HepG2 (cell line): ENCODE measurements at regions not wholly inside any gene's neighbourhood (a gene's known extent, or its start where the extent isn't known, plus 50 kb on each side); places are given as distances from the start of the nearest gene placed in this dataset.

Experiments used
- ATAC-seq: fragments of 200-7000 bp; cut with Tn5 transposase; 3 replicates; pipeline ENCODE4 v1.9.1; 2020; ENCODE audit warnings: mild to moderate bottlenecking, moderate library complexity
- BruUV-seq: library from RNA; stranded (reverse); fragments of 400-500 nt; replicated peaks from 2 replicates; lab custom pipeline; 2021; lab: Mats Ljungman, UMichigan
- CTCF ChIA-PET: fragments of 300-600 bp; formaldehyde crosslinking; extraction: SDS; loops from one replicate; lab custom pipeline; 2021; ENCODE audit warnings: low total read pairs, inconsistent platforms, low intra/inter-chr PET ratio; lab: Yijun Ruan, JAX
- POLR2A ChIA-PET: fragments of 350-600 bp; sonication (Branson Sonifier 250); formaldehyde crosslinking; loops from one replicate; lab custom pipeline; 2020; ENCODE audit warnings: antibody characterized with exemption, inconsistent platforms; lab: Yijun Ruan, JAX
- DNase-seq: peaks from one replicate; pipeline ENCODE4 v3.0.0-alpha.2; 2015; ENCODE audit warnings: low spot score
- FAIRE-seq: peaks from 3 replicates; lab custom pipeline; 2011; peaks lifted over from hg19 to GRCh38; lab: Jason Lieb, UNC
- H2AFZ ChIP-seq: one replicate; pipeline ENCODE4 v1.6.1; 2011; ENCODE audit warnings: low read length, inconsistent platforms
- H3K27ac ChIP-seq: fragments of 300-600 bp; 3 replicates; pipeline ENCODE4 v1.8.0; 2011; ENCODE audit warnings: mixed run types, mild to moderate bottlenecking, mixed read lengths, low read length, inconsistent platforms; ENCODE audit not compliant: insufficient read depth; ENCODE audit errors: extremely low read length
- H3K27me3 ChIP-seq, 2 experiments: fragments of 200-600 bp in 1 of 2; 2 replicates in 1 of 2; 3 replicates in 1 of 2; pipeline versions ENCODE4 v1.6.0 to v1.8.0; 2011; ENCODE audit warnings: low read length in 2 of 2, mild to moderate bottlenecking in 2 of 2, moderate library complexity in 2 of 2, inconsistent platforms in 1 of 2; ENCODE audit not compliant: insufficient read depth in 2 of 2, control insufficient read depth in 1 of 2
- H3K36me3 ChIP-seq, 2 experiments: fragments of 200-600 bp in 1 of 2; replicated peaks in 1 of 2; 2 replicates in 1 of 2; 3 replicates in 1 of 2; pipeline versions ENCODE4 v1.5.1 to v1.8.0; 2011; ENCODE audit warnings: low read length in 2 of 2, inconsistent platforms in 1 of 2; ENCODE audit not compliant: insufficient read depth in 2 of 2, control insufficient read depth in 1 of 2
- H3K4me1 ChIP-seq: 2 replicates; pipeline ENCODE4 v1.5.1; 2012; ENCODE audit warnings: low read length, inconsistent platforms; ENCODE audit not compliant: insufficient read depth
- H3K4me2 ChIP-seq: 2 replicates; pipeline ENCODE4 v1.6.0; 2011; ENCODE audit warnings: low read depth, low read length, inconsistent platforms
- H3K4me3 ChIP-seq, 3 experiments: fragments of 200-600 bp in 1 of 3; sonication (generic), shearing (Covaris generic) in 1 of 3; replicated peaks in 1 of 3; 2 replicates each; pipeline ENCODE4 v1.5.1; 2011 to 2016; ENCODE audit warnings: low read length in 3 of 3, inconsistent platforms in 2 of 3, low read depth in 2 of 3, mild to moderate bottlenecking in 2 of 3, control low read depth in 1 of 3, mixed read lengths in 1 of 3; ENCODE audit not compliant: insufficient read depth in 1 of 3
- H3K79me2 ChIP-seq: one replicate; pipeline ENCODE4 v1.6.1; 2011; ENCODE audit warnings: low read length, inconsistent platforms; ENCODE audit not compliant: insufficient read depth
- H3K9ac ChIP-seq: 2 replicates; pipeline ENCODE4 v1.6.0; 2011; ENCODE audit warnings: mild to moderate bottlenecking, low read depth, low read length, inconsistent platforms; ENCODE audit not compliant: insufficient read depth
- H3K9me3 ChIP-seq: 2 replicates; pipeline ENCODE4 v1.5.1; 2012; ENCODE audit warnings: mild to moderate bottlenecking, low read length
- H4K20me1 ChIP-seq: 2 replicates; pipeline ENCODE4 v1.6.0; 2011; ENCODE audit warnings: inconsistent platforms, mild to moderate bottlenecking, low read length, moderate library complexity; ENCODE audit not compliant: insufficient read depth
- MTF2 ChIP-seq: sonication (generic); formaldehyde crosslinking; IDR thresholded peaks from 2 replicates; pipeline ENCODE4 v1.5.0; 2020; ENCODE audit warnings: missing genetic modification reagents, borderline replicate concordance
- SATB2 ChIP-seq: sonication (generic); formaldehyde crosslinking; IDR thresholded peaks from 2 replicates; pipeline ENCODE4 v1.5.0; 2020; ENCODE audit warnings: missing genetic modification reagents
- SMAD9 ChIP-seq: sonication (generic); formaldehyde crosslinking; IDR thresholded peaks from 2 replicates; pipeline ENCODE4 v1.5.1; 2020; ENCODE audit warnings: mild to moderate bottlenecking, missing genetic modification reagents
- TMF1 ChIP-seq: sonication (generic); formaldehyde crosslinking; IDR thresholded peaks from 2 replicates; pipeline ENCODE4 v1.8.1; 2022; ENCODE audit warnings: low read depth, missing genetic modification reagents
- ZNF607 ChIP-seq: sonication (generic); formaldehyde crosslinking; IDR thresholded peaks from 2 replicates; pipeline ENCODE4 v1.5.1; 2020; ENCODE audit warnings: missing genetic modification reagents, mild to moderate bottlenecking, borderline replicate concordance
- WGBS: methylation state at CpG from one replicate; pipeline ENCODE4 v1.1.6; 2017; ENCODE audit warnings: low lambda C conversion rate; 5-methylcytosine and 5-hydroxymethylcytosine counted together
- in situ Hi-C: cut with HindIII; loops from 2 replicates; pipeline ENCODE4 v1.10.0; 2017; ENCODE audit warnings: low pct_unique_long_range_greater_than_20kb; ENCODE audit not compliant: extremely low pct_ligation_motif_present
- intact Hi-C: fragments of 100-400 bp; cut with micrococcal nuclease; formaldehyde crosslinking; loops from one replicate; pipeline ENCODE4 v1.10.0; 2022; ENCODE audit not compliant: unreplicated experiment
- TF ChIP-seq, protein P1 (sequence below): sonication (generic); formaldehyde crosslinking; IDR thresholded peaks from 2 replicates; pipeline ENCODE4 v1.4.0; 2020; ENCODE audit warnings: missing genetic modification reagents
- TF ChIP-seq, protein P2 (sequence below), 2 experiments: fragments of 450-650 bp in 1 of 2; sonication (generic) in 1 of 2; formaldehyde crosslinking in 1 of 2; IDR thresholded peaks; 2 replicates each; pipeline versions ENCODE4 v1.6.1 to v1.8.0; 2016 to 2022; ENCODE audit warnings: antibody characterized with exemption in 1 of 2, mild to moderate bottlenecking in 1 of 2, missing genetic modification reagents in 1 of 2
- TF ChIP-seq, protein P3 (sequence below): fragments of 450-650 bp; IDR thresholded peaks from 2 replicates; pipeline ENCODE4 v1.6.1; 2017

DNA sequence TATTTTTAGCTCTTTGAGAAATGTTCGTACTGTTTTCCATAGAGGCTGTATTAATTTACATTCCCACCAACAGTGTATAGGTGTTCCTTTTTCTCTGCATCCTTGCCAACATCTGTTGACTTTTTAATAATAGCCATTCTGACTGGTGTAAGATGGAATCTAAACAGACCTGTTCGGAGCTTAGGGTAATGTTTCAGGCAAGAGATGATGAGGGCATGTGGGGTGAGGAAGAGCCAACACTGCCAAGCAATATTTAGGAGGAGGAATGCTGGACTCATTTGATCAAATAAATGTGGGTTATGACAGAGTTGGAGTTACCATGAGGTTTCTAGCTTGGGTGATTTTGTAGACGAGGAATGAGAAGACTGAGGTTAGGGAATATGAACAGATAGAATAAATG, 382.9 kb downstream of the KLF12 start:
- intact Hi-C loops = loop anchor here (10.0 kb wide), 1 partner anchor 464 kb away; no protein-coding TSS in a partner anchor
- Histone ChIP-seq H3K79me2 (no peaks in the 10 kb centered on the region), H3K36me3 (no peaks in the 10 kb centered on the region), H2AFZ (no peak overlapping the region), H3K4me3 (no peak overlapping the region), H3K4me1 (no peaks in the 10 kb centered on the region), H3K4me2 (no peak overlapping the region), H3K27ac (no peak overlapping the region), H4K20me1 (no peaks in the 10 kb centered on the region), H3K27me3 (no peaks in the 10 kb centered on the region), H3K9ac (no peak overlapping the region), H3K9me3 (no peaks in the 10 kb centered on the region; the same call in 1 of the 2 replicates)
- TF ChIP-seq SATB2 (CRISPR knock-in tag) = no peak
- TF ChIP-seq MTF2 (CRISPR knock-in tag) = no peak
- no peak for TF ChIP-seq ZNF607 (CRISPR knock-in tag)
- TF ChIP-seq, protein P1, sequence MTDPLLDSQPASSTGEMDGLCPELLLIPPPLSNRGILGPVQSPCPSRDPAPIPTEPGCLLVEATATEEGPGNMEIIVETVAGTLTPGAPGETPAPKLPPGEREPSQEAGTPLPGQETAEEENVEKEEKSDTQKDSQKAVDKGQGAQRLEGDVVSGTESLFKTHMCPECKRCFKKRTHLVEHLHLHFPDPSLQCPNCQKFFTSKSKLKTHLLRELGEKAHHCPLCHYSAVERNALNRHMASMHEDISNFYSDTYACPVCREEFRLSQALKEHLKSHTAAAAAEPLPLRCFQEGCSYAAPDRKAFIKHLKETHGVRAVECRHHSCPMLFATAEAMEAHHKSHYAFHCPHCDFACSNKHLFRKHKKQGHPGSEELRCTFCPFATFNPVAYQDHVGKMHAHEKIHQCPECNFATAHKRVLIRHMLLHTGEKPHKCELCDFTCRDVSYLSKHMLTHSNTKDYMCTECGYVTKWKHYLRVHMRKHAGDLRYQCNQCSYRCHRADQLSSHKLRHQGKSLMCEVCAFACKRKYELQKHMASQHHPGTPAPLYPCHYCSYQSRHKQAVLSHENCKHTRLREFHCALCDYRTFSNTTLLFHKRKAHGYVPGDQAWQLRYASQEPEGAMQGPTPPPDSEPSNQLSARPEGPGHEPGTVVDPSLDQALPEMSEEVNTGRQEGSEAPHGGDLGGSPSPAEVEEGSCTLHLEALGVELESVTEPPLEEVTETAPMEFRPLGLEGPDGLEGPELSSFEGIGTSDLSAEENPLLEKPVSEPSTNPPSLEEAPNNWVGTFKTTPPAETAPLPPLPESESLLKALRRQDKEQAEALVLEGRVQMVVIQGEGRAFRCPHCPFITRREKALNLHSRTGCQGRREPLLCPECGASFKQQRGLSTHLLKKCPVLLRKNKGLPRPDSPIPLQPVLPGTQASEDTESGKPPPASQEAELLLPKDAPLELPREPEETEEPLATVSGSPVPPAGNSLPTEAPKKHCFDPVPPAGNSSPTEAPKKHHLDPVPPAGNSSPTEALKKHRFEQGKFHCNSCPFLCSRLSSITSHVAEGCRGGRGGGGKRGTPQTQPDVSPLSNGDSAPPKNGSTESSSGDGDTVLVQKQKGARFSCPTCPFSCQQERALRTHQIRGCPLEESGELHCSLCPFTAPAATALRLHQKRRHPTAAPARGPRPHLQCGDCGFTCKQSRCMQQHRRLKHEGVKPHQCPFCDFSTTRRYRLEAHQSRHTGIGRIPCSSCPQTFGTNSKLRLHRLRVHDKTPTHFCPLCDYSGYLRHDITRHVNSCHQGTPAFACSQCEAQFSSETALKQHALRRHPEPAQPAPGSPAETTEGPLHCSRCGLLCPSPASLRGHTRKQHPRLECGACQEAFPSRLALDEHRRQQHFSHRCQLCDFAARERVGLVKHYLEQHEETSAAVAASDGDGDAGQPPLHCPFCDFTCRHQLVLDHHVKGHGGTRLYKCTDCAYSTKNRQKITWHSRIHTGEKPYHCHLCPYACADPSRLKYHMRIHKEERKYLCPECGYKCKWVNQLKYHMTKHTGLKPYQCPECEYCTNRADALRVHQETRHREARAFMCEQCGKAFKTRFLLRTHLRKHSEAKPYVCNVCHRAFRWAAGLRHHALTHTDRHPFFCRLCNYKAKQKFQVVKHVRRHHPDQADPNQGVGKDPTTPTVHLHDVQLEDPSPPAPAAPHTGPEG (CRISPR knock-in tag) = no peak
- TF ChIP-seq SMAD9 (CRISPR knock-in tag) = no peak
- TF ChIP-seq TMF1 = no peak
- TF ChIP-seq, protein P2, sequence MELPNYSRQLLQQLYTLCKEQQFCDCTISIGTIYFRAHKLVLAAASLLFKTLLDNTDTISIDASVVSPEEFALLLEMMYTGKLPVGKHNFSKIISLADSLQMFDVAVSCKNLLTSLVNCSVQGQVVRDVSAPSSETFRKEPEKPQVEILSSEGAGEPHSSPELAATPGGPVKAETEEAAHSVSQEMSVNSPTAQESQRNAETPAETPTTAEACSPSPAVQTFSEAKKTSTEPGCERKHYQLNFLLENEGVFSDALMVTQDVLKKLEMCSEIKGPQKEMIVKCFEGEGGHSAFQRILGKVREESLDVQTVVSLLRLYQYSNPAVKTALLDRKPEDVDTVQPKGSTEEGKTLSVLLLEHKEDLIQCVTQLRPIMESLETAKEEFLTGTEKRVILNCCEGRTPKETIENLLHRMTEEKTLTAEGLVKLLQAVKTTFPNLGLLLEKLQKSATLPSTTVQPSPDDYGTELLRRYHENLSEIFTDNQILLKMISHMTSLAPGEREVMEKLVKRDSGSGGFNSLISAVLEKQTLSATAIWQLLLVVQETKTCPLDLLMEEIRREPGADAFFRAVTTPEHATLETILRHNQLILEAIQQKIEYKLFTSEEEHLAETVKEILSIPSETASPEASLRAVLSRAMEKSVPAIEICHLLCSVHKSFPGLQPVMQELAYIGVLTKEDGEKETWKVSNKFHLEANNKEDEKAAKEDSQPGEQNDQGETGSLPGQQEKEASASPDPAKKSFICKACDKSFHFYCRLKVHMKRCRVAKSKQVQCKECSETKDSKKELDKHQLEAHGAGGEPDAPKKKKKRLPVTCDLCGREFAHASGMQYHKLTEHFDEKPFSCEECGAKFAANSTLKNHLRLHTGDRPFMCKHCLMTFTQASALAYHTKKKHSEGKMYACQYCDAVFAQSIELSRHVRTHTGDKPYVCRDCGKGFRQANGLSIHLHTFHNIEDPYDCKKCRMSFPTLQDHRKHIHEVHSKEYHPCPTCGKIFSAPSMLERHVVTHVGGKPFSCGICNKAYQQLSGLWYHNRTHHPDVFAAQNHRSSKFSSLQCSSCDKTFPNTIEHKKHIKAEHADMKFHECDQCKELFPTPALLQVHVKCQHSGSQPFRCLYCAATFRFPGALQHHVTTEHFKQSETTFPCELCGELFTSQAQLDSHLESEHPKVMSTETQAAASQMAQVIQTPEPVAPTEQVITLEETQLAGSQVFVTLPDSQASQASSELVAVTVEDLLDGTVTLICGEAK (IDR thresholded peaks at IDR 0.05) = no peak
- TF ChIP-seq, protein P2 (CRISPR knock-in tag; IDR thresholded peaks at IDR 0.05) = no peak
- TF ChIP-seq, protein P3, sequence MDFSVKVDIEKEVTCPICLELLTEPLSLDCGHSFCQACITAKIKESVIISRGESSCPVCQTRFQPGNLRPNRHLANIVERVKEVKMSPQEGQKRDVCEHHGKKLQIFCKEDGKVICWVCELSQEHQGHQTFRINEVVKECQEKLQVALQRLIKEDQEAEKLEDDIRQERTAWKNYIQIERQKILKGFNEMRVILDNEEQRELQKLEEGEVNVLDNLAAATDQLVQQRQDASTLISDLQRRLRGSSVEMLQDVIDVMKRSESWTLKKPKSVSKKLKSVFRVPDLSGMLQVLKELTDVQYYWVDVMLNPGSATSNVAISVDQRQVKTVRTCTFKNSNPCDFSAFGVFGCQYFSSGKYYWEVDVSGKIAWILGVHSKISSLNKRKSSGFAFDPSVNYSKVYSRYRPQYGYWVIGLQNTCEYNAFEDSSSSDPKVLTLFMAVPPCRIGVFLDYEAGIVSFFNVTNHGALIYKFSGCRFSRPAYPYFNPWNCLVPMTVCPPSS = no peak
- FAIRE-seq (no peak), ATAC-seq (no peak), DNase-seq (no peak)
- 58% methylated on average over 3 of the region's 3 CpGs for WGBS
- ChIA-PET CTCF (no interaction called here), POLR2A (no interaction called here)
- in situ Hi-C loops = loop anchor here (10.0 kb wide), 1 partner anchor 534 kb away; no protein-coding TSS in a partner anchor
- no TSS peak for BruUV-seq
